ENCODE measurements at regions not wholly inside any gene's neighbourhood (a gene's known extent, or its start where the extent isn't known, plus 50 kb on each side); places are given as distances from the start of the nearest gene placed in this dataset.

DNA sequence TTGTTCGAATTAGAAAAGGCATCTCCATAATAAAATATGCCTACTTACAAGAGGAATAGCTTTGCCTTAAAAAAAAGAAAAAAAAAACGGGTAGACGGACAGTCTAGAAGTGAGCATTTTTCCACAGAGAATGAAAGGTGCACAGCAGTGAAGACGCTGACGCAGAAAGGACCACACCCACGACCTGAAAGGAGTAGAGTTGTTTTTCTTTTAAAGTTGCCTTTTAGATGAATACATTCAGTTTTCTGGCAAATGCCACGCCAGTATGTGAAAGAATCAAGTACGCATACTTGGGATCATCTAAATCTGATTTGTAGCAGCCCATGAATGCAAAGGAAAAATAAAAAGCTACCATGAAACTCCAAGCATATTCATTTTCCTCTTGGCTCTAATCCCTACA is 809.2 kb upstream of the SOX11 start:
- intact Hi-C loops (cut with micrococcal nuclease; ENCODE audit: unreplicated experiment) (no loop called here), in situ Hi-C loops (cut with MboI) (no loop called here)
- H3K36me3 ChIP-seq (ENCODE audit: control insufficient read depth in 2 of 2, insufficient read depth in 2 of 2, low read length in 1 of 2): no peaks in the 10 kb centered on the region
- no peaks in the 10 kb centered on the region for H3K79me2 ChIP-seq (ENCODE audit: control insufficient read depth, insufficient read depth, low read length)
- no TSS peak for BruUV-seq (replicated peaks)
- H3K27ac ChIP-seq (ENCODE audit: control insufficient read depth, insufficient read depth): no peak overlapping the region
- no peaks in the 10 kb centered on the region for H3K9me3 ChIP-seq (replicated peaks; ENCODE audit: control insufficient read depth, insufficient read depth, low read length)
- H2AFZ ChIP-seq (ENCODE audit: control insufficient read depth, low read depth, low read length): no peak overlapping the region
- SMC1A ChIA-PET (ENCODE audit: uncharacterized antibody, unreplicated experiment): interaction anchor here (0.7 kb wide), 1 partner anchor 664 kb away, joined by 3 read pairs; no protein-coding TSS in a partner anchor
- H4K20me1 ChIP-seq (ENCODE audit: control insufficient read depth, insufficient read depth): no peaks in the 10 kb centered on the region
- FAIRE-seq (no peak), ATAC-seq (no peak), DNase-seq (ENCODE audit: low read depth, low spot score) (no peak)
- POLR2A ChIA-PET: no interaction called here
- CTCF ChIA-PET: no interaction called here
- no peaks in the 10 kb centered on the region for H3K27me3 ChIP-seq (replicated peaks in 1 of 2; ENCODE audit: control insufficient read depth in 2 of 2, insufficient read depth in 2 of 2, low read length in 1 of 2)
- no peak overlapping the region for H3K9ac ChIP-seq (ENCODE audit: control insufficient read depth, insufficient read depth, low read length)
- RAD21 ChIA-PET (ENCODE audit: unreplicated experiment): no interaction called here
- no peak overlapping the region for H3K4me3 ChIP-seq
- no peak overlapping the region for H3K4me2 ChIP-seq (ENCODE audit: control insufficient read depth, insufficient read depth)
- 53% methylated on average over 8 of the region's 8 CpGs for WGBS (ENCODE audit: insufficient coverage, insufficient replicate concordance, low lambda C conversion rate, missing lambda C conversion rate)
- no peaks in the 10 kb centered on the region for H3K4me1 ChIP-seq (ENCODE audit: control insufficient read depth, insufficient read depth, low read length)
- no peak for TF ChIP-seq ATF2 (IDR thresholded peaks at IDR 0.05; ENCODE audit: low read length)

- DNase-seq (ENCODE audit: low read depth, low spot score) (no peak), FAIRE-seq (no peak), ATAC-seq (no peak)
- Histone ChIP-seq H3K4me3 (no peak overlapping the region), H3K27me3 (replicated peaks in 1 of 2; ENCODE audit: control insufficient read depth in 2 of 2, insufficient read depth in 2 of 2, low read length in 1 of 2) (no peaks in the 10 kb centered on the region), H3K9ac (ENCODE audit: control insufficient read depth, insufficient read depth, low read length) (no peak overlapping the region), H3K9me3 (replicated peaks; ENCODE audit: control insufficient read depth, insufficient read depth, low read length) (no peaks in the 10 kb centered on the region), H3K79me2 (ENCODE audit: control insufficient read depth, insufficient read depth, low read length) (no peaks in the 10 kb centered on the region), H3K4me2 (ENCODE audit: control insufficient read depth, insufficient read depth) (no peak overlapping the region), H3K27ac (ENCODE audit: control insufficient read depth, insufficient read depth) (no peak overlapping the region), H3K4me1 (ENCODE audit: control insufficient read depth, insufficient read depth, low read length) (no peaks in the 10 kb centered on the region), H2AFZ (ENCODE audit: control insufficient read depth, low read depth, low read length) (no peak overlapping the region), H3K36me3 (ENCODE audit: control insufficient read depth in 2 of 2, insufficient read depth in 2 of 2, low read length in 1 of 2) (no peaks in the 10 kb centered on the region), H4K20me1 (ENCODE audit: control insufficient read depth, insufficient read depth) (no peaks in the 10 kb centered on the region)
- POLR2A ChIA-PET: no interaction called here
- BruUV-seq (replicated peaks): no TSS peak
- SMC1A ChIA-PET (ENCODE audit: uncharacterized antibody, unreplicated experiment): no interaction called here
- 56% methylated on average over 15 of the region's 17 CpGs for WGBS (ENCODE audit: insufficient coverage, insufficient replicate concordance, low lambda C conversion rate, missing lambda C conversion rate)
- in situ Hi-C loops (cut with MboI) (no loop called here), intact Hi-C loops (cut with micrococcal nuclease; ENCODE audit: unreplicated experiment) (no loop called here)
- RAD21 ChIA-PET (ENCODE audit: unreplicated experiment): no interaction called here
- CTCF ChIA-PET: no interaction called here
- TF ChIP-seq ZNF274 (IDR thresholded peaks at IDR 0.05; ENCODE audit: insufficient read depth, insufficient read length) (no peak), HDGF (IDR thresholded peaks at IDR 0.05) (no peak), ZNF24 (IDR thresholded peaks at IDR 0.05) (no peak), NFYB (IDR thresholded peaks at IDR 0.05; ENCODE audit: insufficient read depth, low read depth, low read length) (no peak), SPI1 (IDR thresholded peaks at IDR 0.05; ENCODE audit: borderline replicate concordance, insufficient read depth, low read depth, low read length) (no peak), SUPT20H (IDR thresholded peaks at IDR 0.05; ENCODE audit: borderline replicate concordance, control insufficient read depth, low read depth, low read length) (no peak), KDM1A (IDR thresholded peaks at IDR 0.05; ENCODE audit: borderline replicate concordance) (no peak), ZBTB4 (CRISPR knock-in tag; IDR thresholded peaks at IDR 0.05) (no peak), HDAC6 (IDR thresholded peaks at IDR 0.05; ENCODE audit: unreplicated experiment) (no peak), BHLHE40 (IDR thresholded peaks at IDR 0.05; ENCODE audit: borderline replicate concordance in 1 of 2, low read depth in 2 of 2, low read length in 1 of 2) (no peak)
- TF ChIP-seq, protein P1, sequence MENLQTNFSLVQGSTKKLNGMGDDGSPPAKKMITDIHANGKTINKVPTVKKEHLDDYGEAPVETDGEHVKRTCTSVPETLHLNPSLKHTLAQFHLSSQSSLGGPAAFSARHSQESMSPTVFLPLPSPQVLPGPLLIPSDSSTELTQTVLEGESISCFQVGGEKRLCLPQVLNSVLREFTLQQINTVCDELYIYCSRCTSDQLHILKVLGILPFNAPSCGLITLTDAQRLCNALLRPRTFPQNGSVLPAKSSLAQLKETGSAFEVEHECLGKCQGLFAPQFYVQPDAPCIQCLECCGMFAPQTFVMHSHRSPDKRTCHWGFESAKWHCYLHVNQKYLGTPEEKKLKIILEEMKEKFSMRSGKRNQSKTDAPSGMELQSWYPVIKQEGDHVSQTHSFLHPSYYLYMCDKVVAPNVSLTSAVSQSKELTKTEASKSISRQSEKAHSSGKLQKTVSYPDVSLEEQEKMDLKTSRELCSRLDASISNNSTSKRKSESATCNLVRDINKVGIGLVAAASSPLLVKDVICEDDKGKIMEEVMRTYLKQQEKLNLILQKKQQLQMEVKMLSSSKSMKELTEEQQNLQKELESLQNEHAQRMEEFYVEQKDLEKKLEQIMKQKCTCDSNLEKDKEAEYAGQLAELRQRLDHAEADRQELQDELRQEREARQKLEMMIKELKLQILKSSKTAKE (IDR thresholded peaks at IDR 0.05; ENCODE audit: low read depth, poor library complexity, severe bottlenecking): no peak
Observed at GRCh38 chr2:4883375-4883774, 808.8 kb upstream of the SOX11 start.

Data from GM12878 (cell line).